ENCODE measurements at regions not wholly inside any gene's neighbourhood (a gene's known extent, or its start where the extent isn't known, plus 50 kb on each side); places are given as distances from the start of the nearest gene placed in this dataset.

GRCh38 chr15:67899596-67900283 is 59.9 kb upstream of the RNU6-1 start (continued):
- TF ChIP-seq ZNF462 (CRISPR knock-in tag; IDR thresholded peaks at IDR 0.05), result no peak
- no peak for TF ChIP-seq STAT1 (IDR thresholded peaks at IDR 0.05; ENCODE audit: unreplicated experiment)
- TF ChIP-seq, protein P1, sequence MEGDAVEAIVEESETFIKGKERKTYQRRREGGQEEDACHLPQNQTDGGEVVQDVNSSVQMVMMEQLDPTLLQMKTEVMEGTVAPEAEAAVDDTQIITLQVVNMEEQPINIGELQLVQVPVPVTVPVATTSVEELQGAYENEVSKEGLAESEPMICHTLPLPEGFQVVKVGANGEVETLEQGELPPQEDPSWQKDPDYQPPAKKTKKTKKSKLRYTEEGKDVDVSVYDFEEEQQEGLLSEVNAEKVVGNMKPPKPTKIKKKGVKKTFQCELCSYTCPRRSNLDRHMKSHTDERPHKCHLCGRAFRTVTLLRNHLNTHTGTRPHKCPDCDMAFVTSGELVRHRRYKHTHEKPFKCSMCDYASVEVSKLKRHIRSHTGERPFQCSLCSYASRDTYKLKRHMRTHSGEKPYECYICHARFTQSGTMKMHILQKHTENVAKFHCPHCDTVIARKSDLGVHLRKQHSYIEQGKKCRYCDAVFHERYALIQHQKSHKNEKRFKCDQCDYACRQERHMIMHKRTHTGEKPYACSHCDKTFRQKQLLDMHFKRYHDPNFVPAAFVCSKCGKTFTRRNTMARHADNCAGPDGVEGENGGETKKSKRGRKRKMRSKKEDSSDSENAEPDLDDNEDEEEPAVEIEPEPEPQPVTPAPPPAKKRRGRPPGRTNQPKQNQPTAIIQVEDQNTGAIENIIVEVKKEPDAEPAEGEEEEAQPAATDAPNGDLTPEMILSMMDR (conservative IDR thresholded peaks at IDR 0.05; ENCODE audit: low read depth in 2 of 2), result no peak
- TF ChIP-seq NANOG (IDR thresholded peaks at IDR 0.05; ENCODE audit: borderline replicate concordance), result no peak

- ATAC-seq, result no peak
- H3K36me3 Mint-ChIP-seq (ENCODE audit: low read depth), result peaks cover 18% of the 10 kb centered on the region; the same call in 2 of the 3 replicates
- H3K9me2 ChIP-seq (ENCODE audit: insufficient read depth), result peaks cover 5% of the 10 kb centered on the region; the same call in 1 of the 2 replicates
- DNase-seq (ENCODE audit: low spot score), result no peak
- no peaks in the 10 kb centered on the region for H3K36me3 ChIP-seq (ENCODE audit: insufficient read depth)
- no peak overlapping the region for H3K4me3 ChIP-seq
- H3K4me2 ChIP-seq, result no peak overlapping the region
- peaks cover 8% of the 10 kb centered on the region; the same call in 1 of the 2 replicates for H3K4me1 ChIP-seq (ENCODE audit: insufficient read depth)
- no peaks in the 10 kb centered on the region for H3K79me2 ChIP-seq (replicated peaks; ENCODE audit: insufficient read depth)
- no peak overlapping the region for H3K27ac Mint-ChIP-seq
- H2AFZ ChIP-seq, result no peak overlapping the region
- peaks cover 8% of the 10 kb centered on the region for H3K27me3 Mint-ChIP-seq (ENCODE audit: insufficient read depth, low read depth, poor library complexity)
- no peak overlapping the region for H3K27ac ChIP-seq (ENCODE audit: low read depth)
- H3K27me3 ChIP-seq (ENCODE audit: insufficient read depth), result no peaks in the 10 kb centered on the region
- H4K20me1 ChIP-seq (replicated peaks; ENCODE audit: insufficient read depth), result no peaks in the 10 kb centered on the region
- peaks cover 9% of the 10 kb centered on the region; the same call in 2 of the 3 replicates for H3K4me1 Mint-ChIP-seq
- no peak overlapping the region for H3K4me3 Mint-ChIP-seq
- no peaks in the 10 kb centered on the region for H3F3A ChIP-seq (replicated peaks; ENCODE audit: low read depth)
- peaks cover 21% of the 10 kb centered on the region for H3K9me3 Mint-ChIP-seq
- TF ChIP-seq POLR2AphosphoS5 (IDR thresholded peaks at IDR 0.05; ENCODE audit: low read depth), result no peak
- TF ChIP-seq STAT1 (IDR thresholded peaks at IDR 0.05; ENCODE audit: unreplicated experiment), result no peak
- TF ChIP-seq ZNF331 (CRISPR knock-in tag; IDR thresholded peaks at IDR 0.05; ENCODE audit: low read depth), result no peak
- TF ChIP-seq REST (IDR thresholded peaks at IDR 0.05; ENCODE audit: unreplicated experiment), result no peak
- TF ChIP-seq, protein P1 (conservative IDR thresholded peaks at IDR 0.05; ENCODE audit: low read depth in 2 of 2), result no peak
Observed at GRCh38 chr15:67900621-67901147, 60.8 kb upstream of the RNU6-1 start.
